NCI-H187 treated with DMSO at 0.1 percent for 48 hours (cell line): ENCODE measurements at regions not wholly inside any gene's neighbourhood (a gene's known extent, or its start where the extent isn't known, plus 50 kb on each side); places are given as distances from the start of the nearest gene placed in this dataset.
A peak's percentile ranks its signal among the peaks of the same experiment; 100 is the strongest.

Experiments
- DNase-seq: peaks from one replicate; lab custom pipeline; 2025; lab: John Stamatoyannopoulos, UW

GRCh38 chr14:58846682-58847465 lies 209.1 kb downstream of the DACT1 start:
- DNase-seq: no peak

DNA sequence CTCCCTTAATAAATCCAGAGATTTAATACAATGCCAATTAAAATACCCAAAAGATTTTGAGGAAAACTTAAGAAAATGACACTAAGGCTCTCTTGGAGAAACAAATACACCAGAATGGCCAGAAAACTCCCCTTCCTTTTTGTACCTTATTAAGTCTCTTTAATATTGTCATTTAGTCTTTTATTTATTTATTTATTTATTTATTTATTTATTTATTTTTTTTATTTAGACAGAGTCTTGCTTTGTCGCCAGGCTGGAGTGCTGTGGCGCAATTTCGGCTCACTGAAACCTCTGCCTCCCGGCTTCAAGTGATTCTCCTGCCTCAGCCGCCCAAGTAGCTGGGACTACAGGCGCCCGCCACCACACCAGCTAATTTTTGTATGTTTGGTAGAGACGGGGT lies 210.6 kb downstream of the DACT1 start:
- no peak for DNase-seq

- no peak for DNase-seq
Measured at GRCh38 chr14:58849601-58850000, 211.8 kb downstream of the DACT1 start.

DNA sequence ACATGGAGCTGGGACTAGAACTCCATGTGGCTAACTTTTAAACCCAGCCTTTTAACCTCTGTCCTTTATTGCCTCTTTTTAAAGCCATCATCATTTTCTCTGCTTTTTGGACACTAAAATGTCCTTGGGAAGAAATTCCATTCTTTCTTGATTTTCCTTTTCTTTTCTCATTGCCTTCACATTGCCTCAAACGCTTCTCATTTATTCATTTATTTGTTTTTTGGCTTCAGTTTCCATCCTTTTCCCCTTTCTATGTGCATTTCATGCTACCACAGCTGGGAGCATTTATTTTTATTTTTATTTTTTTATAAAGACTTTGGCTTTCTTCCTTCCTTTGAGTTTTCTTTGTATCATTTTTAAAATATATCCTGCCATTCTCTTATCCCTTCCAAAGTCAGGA lies 212.2 kb downstream of the DACT1 start:
- no peak for DNase-seq

DNA sequence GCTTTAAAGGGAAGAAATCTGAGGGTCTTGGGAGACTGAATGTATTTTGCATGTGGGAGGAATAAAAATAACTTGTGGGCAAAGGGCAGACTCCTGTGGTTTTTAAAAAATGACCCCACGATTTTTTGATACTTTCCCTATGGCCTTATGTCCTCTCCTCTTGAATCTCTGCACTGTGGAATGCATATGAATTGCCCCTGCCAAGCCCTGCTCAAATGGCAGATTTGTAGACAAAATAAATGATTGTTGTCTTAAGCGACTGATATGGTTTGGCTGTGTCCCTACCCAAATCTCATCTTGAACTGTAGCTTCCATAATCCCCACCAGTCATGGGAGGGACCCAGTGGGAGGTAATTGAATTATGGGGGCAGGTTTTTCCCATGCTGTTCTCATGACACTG lies 223.8 kb downstream of the DACT1 start:
- no peak for DNase-seq

DNA sequence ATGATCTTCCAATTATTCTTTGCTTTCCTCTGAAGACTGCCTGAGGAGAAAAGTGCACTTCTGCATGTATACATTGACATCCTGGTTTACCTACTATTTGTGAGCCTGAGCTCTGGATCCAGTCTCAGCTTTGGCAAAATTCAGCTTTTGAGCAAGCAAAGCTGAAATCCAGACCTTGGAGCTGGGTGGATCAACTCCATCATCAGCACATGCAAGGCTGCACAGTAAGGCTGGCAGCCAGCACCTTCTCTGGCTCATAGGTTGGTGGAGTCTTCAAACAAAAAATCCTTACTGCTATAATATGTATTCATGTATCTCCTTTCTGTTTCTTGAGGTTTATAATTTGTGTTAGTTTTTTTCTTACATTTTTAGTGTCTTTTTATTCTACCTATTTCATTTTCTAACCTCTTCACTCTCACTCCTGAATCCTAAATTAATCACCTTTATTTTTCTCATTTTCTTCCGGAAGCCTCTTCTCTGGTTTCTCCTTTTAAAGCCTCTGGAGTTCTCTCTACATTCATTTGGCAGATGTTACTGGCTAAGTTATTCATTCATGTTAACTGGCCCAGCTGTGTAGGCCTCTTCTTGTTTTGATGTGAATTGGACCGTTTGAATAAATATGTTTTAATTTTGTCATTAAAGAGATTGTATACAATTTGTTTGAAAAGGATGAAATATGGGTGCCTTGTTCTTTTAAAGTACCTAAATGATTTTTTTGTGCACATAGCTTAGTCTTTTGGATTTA lies 224.8 kb downstream of the DACT1 start:
- DNase-seq: no peak

DNA sequence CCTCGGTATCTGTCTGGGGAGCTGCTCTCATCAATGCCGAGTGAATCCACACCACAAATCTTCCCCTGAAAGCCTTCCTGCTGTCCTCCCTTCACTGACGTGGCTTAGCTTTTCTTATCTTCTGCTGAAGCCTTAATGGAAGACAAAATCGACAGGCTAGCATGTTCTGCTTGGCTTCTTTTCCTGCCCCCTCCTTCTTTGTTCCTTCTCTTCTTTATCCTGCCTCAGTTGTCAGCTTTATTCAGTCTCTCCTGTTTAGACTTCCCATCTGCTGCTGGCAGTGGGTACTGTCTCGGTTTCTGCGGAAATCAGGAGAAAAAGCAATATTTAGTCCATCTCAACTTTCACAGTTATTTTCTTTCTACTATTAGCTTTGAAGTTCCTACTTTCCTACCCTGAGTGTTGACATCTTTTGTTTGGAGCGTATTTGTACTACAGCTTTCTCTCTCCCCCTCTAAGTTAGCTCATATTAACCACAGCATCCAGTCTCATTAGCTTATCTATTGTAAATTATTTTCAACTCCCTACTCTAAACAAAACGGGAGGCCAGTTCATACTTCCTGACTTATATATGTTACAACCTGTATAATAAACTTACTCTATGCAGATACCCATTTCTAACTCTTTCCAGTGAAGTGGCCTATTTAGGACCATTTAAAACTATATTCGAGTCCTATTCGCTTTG lies 226.0 kb downstream of the DACT1 start:
- DNase-seq: no peak

GRCh38 chr14:58864751-58865513 lies 227.2 kb downstream of the DACT1 start:
- DNase-seq: no peak

- no peak for DNase-seq
Measured at GRCh38 chr14:58865514-58866281, 227.9 kb downstream of the DACT1 start.

- no peak for DNase-seq
Measured at GRCh38 chr14:58866391-58866790, 228.6 kb downstream of the DACT1 start.

GRCh38 chr14:58870961-58871360 lies 233.2 kb downstream of the DACT1 start:
- DNase-seq: peak; percentile 63

GRCh38 chr14:58871573-58871972 lies 233.8 kb downstream of the DACT1 start:
- no peak for DNase-seq

GRCh38 chr14:58872061-58872460 lies 234.3 kb downstream of the DACT1 start:
- no peak for DNase-seq

- no peak for DNase-seq
Measured at GRCh38 chr14:58873228-58873953, 235.6 kb downstream of the DACT1 start.

GRCh38 chr14:58875613-58876012 lies 237.9 kb downstream of the DACT1 start:
- no peak for DNase-seq

- DNase-seq: no peak
Measured at GRCh38 chr14:58876608-58877007, 238.8 kb downstream of the DACT1 start.

DNA sequence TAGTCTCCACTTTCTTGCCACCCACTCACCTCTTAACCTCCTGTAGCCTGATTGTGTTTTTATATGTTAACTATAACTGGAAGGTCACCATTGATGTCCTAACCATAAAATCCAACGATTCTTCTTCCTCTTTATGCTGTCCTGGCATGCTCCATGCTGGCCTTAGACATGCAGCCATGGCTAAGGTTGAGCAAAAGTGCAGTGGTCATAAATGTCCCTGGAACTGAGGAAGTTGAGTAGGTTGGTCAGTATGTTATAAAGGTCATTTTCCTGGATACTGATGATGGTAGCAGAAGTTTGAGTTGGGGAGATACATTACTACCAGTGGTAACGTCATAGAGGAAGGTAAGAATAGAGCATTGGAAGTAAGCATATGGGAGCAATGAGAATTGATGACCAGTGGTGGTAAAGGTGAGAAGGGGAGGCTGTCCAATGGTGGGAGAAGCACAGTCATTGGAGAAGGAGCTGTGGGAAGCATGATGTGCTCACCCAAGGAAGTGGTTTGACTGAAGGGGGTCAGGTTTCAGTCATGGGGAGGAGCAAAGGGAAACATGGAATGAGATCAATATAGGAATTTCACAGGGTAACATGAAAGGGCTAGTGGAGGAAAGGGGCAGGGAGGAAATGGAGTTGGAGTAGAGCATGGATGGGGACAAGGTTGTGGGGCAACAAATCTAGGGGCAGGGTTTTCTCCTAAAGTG lies 240.8 kb downstream of the DACT1 start:
- no peak for DNase-seq

DNA sequence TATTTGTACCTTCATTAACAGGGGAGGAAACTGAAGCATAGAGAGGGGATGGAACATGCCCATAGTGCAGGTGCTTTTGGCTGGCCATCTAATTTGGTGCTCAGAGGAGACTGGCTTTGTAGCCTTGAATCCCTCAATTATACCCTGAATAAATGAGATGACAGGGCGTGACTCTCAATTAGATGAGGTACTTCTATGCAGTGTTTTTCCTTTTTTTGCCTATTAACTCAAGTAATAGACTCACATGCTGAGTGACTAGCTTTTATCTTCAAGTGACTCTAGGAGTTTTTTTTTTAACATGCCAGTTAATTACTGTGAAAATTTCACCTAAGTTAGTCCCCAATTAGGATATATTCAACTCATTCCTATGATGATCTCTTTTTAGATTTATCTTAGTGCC lies 243.7 kb downstream of the DACT1 start:
- DNase-seq: no peak

- peak; percentile 5 for DNase-seq
Measured at GRCh38 chr14:58882577-58883018, 244.8 kb downstream of the DACT1 start.

GRCh38 chr14:58884442-58884841 lies 246.7 kb downstream of the DACT1 start:
- DNase-seq: no peak
